Liver (tissue), 8 donors: ENCODE measurements at regions not wholly inside any gene's neighbourhood (a gene's known extent, or its start where the extent isn't known, plus 50 kb on each side); places are given as distances from the start of the nearest gene placed in this dataset.

Source experiments
- DNase-seq: peaks from one replicate; pipeline ENCODE4 v3.0.0-alpha.2; 2017; ENCODE audit warnings: low spot score
- H3K27ac ChIP-seq, 2 donors: one replicate each; pipeline ENCODE4 v1.7.0; 2013; ENCODE audit warnings: inconsistent platforms in 2 of 2, low read length in 2 of 2, control low read depth in 1 of 2, low read depth in 1 of 2, mild to moderate bottlenecking in 1 of 2
- H3K27me3 ChIP-seq, 4 donors: one replicate each; pipeline versions ENCODE4 v1.6.1 to v1.7.0; 2013; ENCODE audit warnings: low read length in 3 of 4, inconsistent platforms in 1 of 4, mild to moderate bottlenecking in 1 of 4, moderate library complexity in 1 of 4; ENCODE audit not compliant: control insufficient read depth in 4 of 4, insufficient read depth in 4 of 4
- H3K36me3 ChIP-seq, 4 donors: one replicate each; pipeline versions ENCODE4 v1.6.1 to v1.7.0; 2013; ENCODE audit warnings: low read length in 3 of 4, mild to moderate bottlenecking in 3 of 4, low read depth in 1 of 4, moderate library complexity in 1 of 4; ENCODE audit not compliant: control insufficient read depth in 4 of 4, insufficient read depth in 3 of 4
- H3K4me1 ChIP-seq, 4 donors: one replicate each; pipeline versions ENCODE4 v1.6.1 to v1.7.0; 2013; ENCODE audit warnings: low read length in 3 of 4, mild to moderate bottlenecking in 3 of 4, moderate library complexity in 1 of 4; ENCODE audit not compliant: control insufficient read depth in 4 of 4, insufficient read depth in 4 of 4
- H3K4me3 ChIP-seq, 3 donors: one replicate each; pipeline versions ENCODE4 v1.6.1 to v1.7.0; 2013; ENCODE audit warnings: low read length in 3 of 3, control low read depth in 1 of 3, low read depth in 1 of 3, mild to moderate bottlenecking in 1 of 3
- H3K9ac ChIP-seq, 2 donors: one replicate each; pipeline ENCODE4 v1.7.0; 2013; ENCODE audit warnings: low read length in 2 of 2, mild to moderate bottlenecking in 2 of 2, moderate library complexity in 2 of 2, control low read depth in 1 of 2, low read depth in 1 of 2
- H3K9me3 ChIP-seq, 4 donors: one replicate each; pipeline versions ENCODE4 v1.6.1 to v1.7.0; 2013; ENCODE audit warnings: low read length in 3 of 4; ENCODE audit not compliant: control insufficient read depth in 4 of 4
- EGR1 ChIP-seq, 2 donors: IDR thresholded peaks; 2 replicates each; pipeline ENCODE4 v1.6.1; 2016 to 2018; ENCODE audit warnings: antibody characterized with exemption in 2 of 2, low read depth in 2 of 2
- FOXA1 ChIP-seq: IDR thresholded peaks from 2 replicates; pipeline ENCODE4 v1.6.1; 2016; ENCODE audit warnings: antibody characterized with exemption
- FOXA2 ChIP-seq: IDR thresholded peaks from 2 replicates; pipeline ENCODE4 v1.6.1; 2016; ENCODE audit warnings: antibody characterized with exemption
- GABPA ChIP-seq, 2 donors: IDR thresholded peaks in 1 of 2; conservative IDR thresholded peaks in 1 of 2; 2 replicates each; pipeline ENCODE4 v1.6.1; 2016; ENCODE audit warnings: antibody characterized with exemption in 2 of 2, mild to moderate bottlenecking in 1 of 2, moderate library complexity in 1 of 2
- HNF4A ChIP-seq, 2 donors: conservative IDR thresholded peaks; 2 replicates each; pipeline ENCODE4 v1.6.1; 2016; ENCODE audit warnings: antibody characterized with exemption in 2 of 2, mild to moderate bottlenecking in 2 of 2
- HNF4G ChIP-seq: IDR thresholded peaks from 2 replicates; pipeline ENCODE4 v1.6.1; 2016; ENCODE audit warnings: antibody characterized with exemption
- JUND ChIP-seq, 2 donors: IDR thresholded peaks; 2 replicates each; pipeline ENCODE4 v1.6.1; 2016; ENCODE audit warnings: antibody characterized with exemption in 2 of 2
- NR2F2 ChIP-seq: IDR thresholded peaks from 2 replicates; pipeline ENCODE4 v1.6.1; 2016; ENCODE audit warnings: antibody characterized with exemption
- RAD21 ChIP-seq, 2 donors: IDR thresholded peaks; 2 replicates each; pipeline ENCODE4 v1.6.1; 2016; ENCODE audit warnings: antibody characterized with exemption in 2 of 2, mild to moderate bottlenecking in 2 of 2
- RXRA ChIP-seq, 2 donors: IDR thresholded peaks; 2 replicates each; pipeline ENCODE4 v1.6.1; 2017 to 2018; ENCODE audit warnings: antibody characterized with exemption in 2 of 2, mild to moderate bottlenecking in 1 of 2
- SP1 ChIP-seq: IDR thresholded peaks from 2 replicates; pipeline ENCODE4 v1.6.1; 2018; ENCODE audit warnings: antibody characterized with exemption, mild to moderate bottlenecking
- TAF1 ChIP-seq: conservative IDR thresholded peaks from 2 replicates; pipeline ENCODE4 v1.6.1; 2016; ENCODE audit warnings: antibody characterized with exemption, mild to moderate bottlenecking
- YY1 ChIP-seq: IDR thresholded peaks from 2 replicates; pipeline ENCODE4 v1.6.1; 2016; ENCODE audit warnings: antibody characterized with exemption, mild to moderate bottlenecking
- WGBS: extraction: QIAGEN DNeasy Blood & Tissue Kit; methylation state at CpG from one replicate; pipeline ENCODE4 v1.1.7; 2013; 5-methylcytosine and 5-hydroxymethylcytosine counted together
- TF ChIP-seq, protein P1 (sequence below): IDR thresholded peaks from 2 replicates; pipeline ENCODE4 v1.6.1; 2016; ENCODE audit warnings: antibody characterized with exemption
- TF ChIP-seq, protein P2 (sequence below): fragments of 150-350 bp; IDR thresholded peaks from 2 replicates; pipeline ENCODE4 v1.5.1; 2017; ENCODE audit warnings: improper control_type of control experiment, low read depth, low read length; ENCODE audit not compliant: missing input control
- TF ChIP-seq, protein P3 (sequence below): IDR thresholded peaks from 2 replicates; pipeline ENCODE4 v1.6.1; 2016; ENCODE audit warnings: antibody characterized with exemption, mild to moderate bottlenecking
- TF ChIP-seq, protein P4 (sequence below): IDR thresholded peaks from 2 replicates; pipeline ENCODE4 v1.6.1; 2016; ENCODE audit warnings: antibody characterized with exemption
- TF ChIP-seq, protein P5 (sequence below): IDR thresholded peaks from 2 replicates; pipeline ENCODE4 v1.6.1; 2016; ENCODE audit warnings: antibody characterized with exemption
- donor health status: healthy.
- donor health status: healthy.
- donor health status: healthy.
- donor health status: healthy.
- donor health status: healthy.

DNA sequence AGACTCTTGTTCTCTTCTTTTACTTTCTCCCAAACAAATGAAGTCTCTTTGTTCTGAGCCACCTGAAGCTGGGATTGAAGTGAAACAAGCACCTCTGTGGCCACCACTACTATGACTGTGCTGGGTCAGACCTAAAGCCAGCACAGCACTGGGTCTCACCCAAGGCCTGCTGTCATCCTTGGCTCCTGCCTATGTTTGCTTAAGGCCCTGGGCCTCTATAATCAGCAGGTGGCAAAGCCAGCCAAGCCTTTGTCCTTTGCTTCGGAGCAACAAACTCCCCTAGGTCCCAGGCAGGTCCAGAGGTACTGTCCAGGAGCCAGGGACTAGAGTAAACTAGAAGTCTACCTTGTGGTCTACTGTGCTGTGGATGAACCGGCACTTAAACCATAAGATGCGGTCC lies 220.6 kb upstream of the ARSJ start (continued):
- no peak for TF ChIP-seq NR2F2
- TF ChIP-seq SP1: no peak

DNA sequence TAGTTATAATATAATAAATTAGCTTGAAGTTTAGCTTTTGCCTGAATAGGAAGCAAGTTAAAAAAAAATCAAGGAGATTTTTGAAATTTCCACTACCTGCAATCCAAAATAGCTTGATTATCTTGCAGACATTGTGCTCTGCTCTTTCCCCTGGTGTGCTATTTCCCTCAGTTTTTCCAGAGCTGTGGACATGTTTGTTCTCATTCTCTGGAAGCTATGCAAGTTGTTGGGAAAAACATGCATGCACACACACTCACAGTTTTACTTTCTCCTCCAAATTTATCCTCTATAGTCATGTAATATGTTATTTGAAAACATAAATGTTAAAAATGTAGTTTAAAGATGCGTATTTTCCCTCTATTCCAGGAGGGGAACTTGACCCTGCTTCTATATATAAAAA lies 225.8 kb upstream of the ARSJ start:
- no peak overlapping the region for H3K4me3 ChIP-seq
- no peak overlapping the region for H3K9ac ChIP-seq
- no peaks in the 10 kb centered on the region for H3K9me3 ChIP-seq
- no peaks in the 10 kb centered on the region for H3K27me3 ChIP-seq
- no peaks in the 10 kb centered on the region for H3K4me1 ChIP-seq
- no peak for DNase-seq
- H3K36me3 ChIP-seq: no peaks in the 10 kb centered on the region
- H3K27ac ChIP-seq: no peak overlapping the region
- TF ChIP-seq, protein P1, sequence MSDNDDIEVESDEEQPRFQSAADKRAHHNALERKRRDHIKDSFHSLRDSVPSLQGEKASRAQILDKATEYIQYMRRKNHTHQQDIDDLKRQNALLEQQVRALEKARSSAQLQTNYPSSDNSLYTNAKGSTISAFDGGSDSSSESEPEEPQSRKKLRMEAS: no peak
- TF ChIP-seq TAF1: no peak
- no peak for TF ChIP-seq FOXA1
- TF ChIP-seq, protein P2, sequence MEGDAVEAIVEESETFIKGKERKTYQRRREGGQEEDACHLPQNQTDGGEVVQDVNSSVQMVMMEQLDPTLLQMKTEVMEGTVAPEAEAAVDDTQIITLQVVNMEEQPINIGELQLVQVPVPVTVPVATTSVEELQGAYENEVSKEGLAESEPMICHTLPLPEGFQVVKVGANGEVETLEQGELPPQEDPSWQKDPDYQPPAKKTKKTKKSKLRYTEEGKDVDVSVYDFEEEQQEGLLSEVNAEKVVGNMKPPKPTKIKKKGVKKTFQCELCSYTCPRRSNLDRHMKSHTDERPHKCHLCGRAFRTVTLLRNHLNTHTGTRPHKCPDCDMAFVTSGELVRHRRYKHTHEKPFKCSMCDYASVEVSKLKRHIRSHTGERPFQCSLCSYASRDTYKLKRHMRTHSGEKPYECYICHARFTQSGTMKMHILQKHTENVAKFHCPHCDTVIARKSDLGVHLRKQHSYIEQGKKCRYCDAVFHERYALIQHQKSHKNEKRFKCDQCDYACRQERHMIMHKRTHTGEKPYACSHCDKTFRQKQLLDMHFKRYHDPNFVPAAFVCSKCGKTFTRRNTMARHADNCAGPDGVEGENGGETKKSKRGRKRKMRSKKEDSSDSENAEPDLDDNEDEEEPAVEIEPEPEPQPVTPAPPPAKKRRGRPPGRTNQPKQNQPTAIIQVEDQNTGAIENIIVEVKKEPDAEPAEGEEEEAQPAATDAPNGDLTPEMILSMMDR: no peak
- no peak for TF ChIP-seq EGR1 (IDR thresholded peaks at IDR 0.05; ENCODE audit: low read depth in 2 of 2)
- no peak for TF ChIP-seq SP1
- no peak for TF ChIP-seq FOXA2
- TF ChIP-seq, protein P3, sequence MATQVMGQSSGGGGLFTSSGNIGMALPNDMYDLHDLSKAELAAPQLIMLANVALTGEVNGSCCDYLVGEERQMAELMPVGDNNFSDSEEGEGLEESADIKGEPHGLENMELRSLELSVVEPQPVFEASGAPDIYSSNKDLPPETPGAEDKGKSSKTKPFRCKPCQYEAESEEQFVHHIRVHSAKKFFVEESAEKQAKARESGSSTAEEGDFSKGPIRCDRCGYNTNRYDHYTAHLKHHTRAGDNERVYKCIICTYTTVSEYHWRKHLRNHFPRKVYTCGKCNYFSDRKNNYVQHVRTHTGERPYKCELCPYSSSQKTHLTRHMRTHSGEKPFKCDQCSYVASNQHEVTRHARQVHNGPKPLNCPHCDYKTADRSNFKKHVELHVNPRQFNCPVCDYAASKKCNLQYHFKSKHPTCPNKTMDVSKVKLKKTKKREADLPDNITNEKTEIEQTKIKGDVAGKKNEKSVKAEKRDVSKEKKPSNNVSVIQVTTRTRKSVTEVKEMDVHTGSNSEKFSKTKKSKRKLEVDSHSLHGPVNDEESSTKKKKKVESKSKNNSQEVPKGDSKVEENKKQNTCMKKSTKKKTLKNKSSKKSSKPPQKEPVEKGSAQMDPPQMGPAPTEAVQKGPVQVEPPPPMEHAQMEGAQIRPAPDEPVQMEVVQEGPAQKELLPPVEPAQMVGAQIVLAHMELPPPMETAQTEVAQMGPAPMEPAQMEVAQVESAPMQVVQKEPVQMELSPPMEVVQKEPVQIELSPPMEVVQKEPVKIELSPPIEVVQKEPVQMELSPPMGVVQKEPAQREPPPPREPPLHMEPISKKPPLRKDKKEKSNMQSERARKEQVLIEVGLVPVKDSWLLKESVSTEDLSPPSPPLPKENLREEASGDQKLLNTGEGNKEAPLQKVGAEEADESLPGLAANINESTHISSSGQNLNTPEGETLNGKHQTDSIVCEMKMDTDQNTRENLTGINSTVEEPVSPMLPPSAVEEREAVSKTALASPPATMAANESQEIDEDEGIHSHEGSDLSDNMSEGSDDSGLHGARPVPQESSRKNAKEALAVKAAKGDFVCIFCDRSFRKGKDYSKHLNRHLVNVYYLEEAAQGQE: no peak
- no peak for TF ChIP-seq YY1
- TF ChIP-seq JUND (IDR thresholded peaks at IDR 0.05): no peak
- TF ChIP-seq, protein P4, sequence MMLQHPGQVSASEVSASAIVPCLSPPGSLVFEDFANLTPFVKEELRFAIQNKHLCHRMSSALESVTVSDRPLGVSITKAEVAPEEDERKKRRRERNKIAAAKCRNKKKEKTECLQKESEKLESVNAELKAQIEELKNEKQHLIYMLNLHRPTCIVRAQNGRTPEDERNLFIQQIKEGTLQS: no peak
- TF ChIP-seq GABPA (IDR thresholded peaks at IDR 0.05 in 1 of 2, conservative IDR thresholded peaks at IDR 0.05 in 1 of 2): no peak
- TF ChIP-seq RXRA (IDR thresholded peaks at IDR 0.05): no peak
- no peak for TF ChIP-seq HNF4G
- no peak for TF ChIP-seq HNF4A (conservative IDR thresholded peaks at IDR 0.05)
- TF ChIP-seq RAD21 (IDR thresholded peaks at IDR 0.05): no peak
- WGBS: 91% methylated on average over 1 of the region's 1 CpG

DNA sequence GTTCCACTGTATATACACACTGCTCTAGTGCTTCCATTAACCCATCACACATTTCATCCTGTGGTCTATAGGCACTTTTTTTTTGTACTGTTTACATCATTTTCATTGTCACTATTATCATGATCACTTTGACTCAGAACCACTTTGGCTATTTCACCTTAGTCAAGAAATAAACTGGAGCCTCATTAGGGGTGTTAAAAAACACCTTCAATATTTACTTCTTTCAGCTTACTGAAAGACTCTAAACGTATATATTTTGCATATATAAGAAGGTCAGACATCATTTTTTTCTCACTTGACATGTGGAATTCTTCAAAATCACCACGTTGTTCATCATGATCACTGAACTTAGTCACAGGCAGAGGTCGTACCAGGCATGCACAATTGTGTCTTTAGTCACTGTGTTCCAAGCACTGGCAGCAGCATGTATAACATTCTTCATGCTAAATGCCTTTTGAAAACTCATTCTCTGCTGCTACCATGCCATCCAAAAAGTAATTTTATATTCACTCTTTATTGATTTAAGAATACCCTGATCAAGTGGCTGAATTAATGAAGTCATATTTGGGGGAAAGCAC lies 229.2 kb upstream of the ARSJ start:
- Histone ChIP-seq H3K9ac (no peak overlapping the region), H3K4me1 (no peaks in the 10 kb centered on the region), H3K9me3 (no peaks in the 10 kb centered on the region), H3K36me3 (no peaks in the 10 kb centered on the region), H3K4me3 (no peak overlapping the region), H3K27me3 (no peaks in the 10 kb centered on the region), H3K27ac (no peak overlapping the region)
- DNase-seq: no peak
- 40% methylated on average over 3 of the region's 3 CpGs for WGBS
- TF ChIP-seq YY1: no peak
- no peak for TF ChIP-seq HNF4G
- TF ChIP-seq, protein P5, sequence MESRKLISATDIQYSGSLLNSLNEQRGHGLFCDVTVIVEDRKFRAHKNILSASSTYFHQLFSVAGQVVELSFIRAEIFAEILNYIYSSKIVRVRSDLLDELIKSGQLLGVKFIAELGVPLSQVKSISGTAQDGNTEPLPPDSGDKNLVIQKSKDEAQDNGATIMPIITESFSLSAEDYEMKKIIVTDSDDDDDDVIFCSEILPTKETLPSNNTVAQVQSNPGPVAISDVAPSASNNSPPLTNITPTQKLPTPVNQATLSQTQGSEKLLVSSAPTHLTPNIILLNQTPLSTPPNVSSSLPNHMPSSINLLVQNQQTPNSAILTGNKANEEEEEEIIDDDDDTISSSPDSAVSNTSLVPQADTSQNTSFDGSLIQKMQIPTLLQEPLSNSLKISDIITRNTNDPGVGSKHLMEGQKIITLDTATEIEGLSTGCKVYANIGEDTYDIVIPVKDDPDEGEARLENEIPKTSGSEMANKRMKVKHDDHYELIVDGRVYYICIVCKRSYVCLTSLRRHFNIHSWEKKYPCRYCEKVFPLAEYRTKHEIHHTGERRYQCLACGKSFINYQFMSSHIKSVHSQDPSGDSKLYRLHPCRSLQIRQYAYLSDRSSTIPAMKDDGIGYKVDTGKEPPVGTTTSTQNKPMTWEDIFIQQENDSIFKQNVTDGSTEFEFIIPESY: no peak
- TF ChIP-seq RXRA (IDR thresholded peaks at IDR 0.05): no peak
- no peak for TF ChIP-seq HNF4A (conservative IDR thresholded peaks at IDR 0.05)
- TF ChIP-seq NR2F2: no peak
- no peak for TF ChIP-seq JUND (IDR thresholded peaks at IDR 0.05)
- TF ChIP-seq EGR1 (IDR thresholded peaks at IDR 0.05; ENCODE audit: low read depth in 2 of 2): no peak
- TF ChIP-seq GABPA (IDR thresholded peaks at IDR 0.05 in 1 of 2, conservative IDR thresholded peaks at IDR 0.05 in 1 of 2): no peak
